DMS153 (cell line): ENCODE measurements at regions not wholly inside any gene's neighbourhood (a gene's known extent, or its start where the extent isn't known, plus 50 kb on each side); places are given as distances from the start of the nearest gene placed in this dataset.
"Not testable (repeated sequence)": the region's sequence is repeated elsewhere in the genome, so short reads cannot be mapped to it uniquely, and the experiment has no call there.

Experiments used
- DNase-seq: peaks from one replicate; lab custom pipeline; 2025; lab: John Stamatoyannopoulos, UW

- DNase-seq, result no peak
Measured at GRCh38 chr7:25596443-25596842, 368.2 kb upstream of the NPVF start.

GRCh38 chr7:25597946-25598345 is 369.7 kb upstream of the NPVF start:
- no peak for DNase-seq

- DNase-seq, result no peak
Measured at GRCh38 chr7:25598765-25599164, 370.5 kb upstream of the NPVF start.

GRCh38 chr7:25600262-25600920 is 372.1 kb upstream of the NPVF start:
- no peak for DNase-seq

GRCh38 chr7:25602730-25603426 is 374.6 kb upstream of the NPVF start:
- not testable (repeated sequence) for DNase-seq

GRCh38 chr7:25603427-25603740 is 375.1 kb upstream of the NPVF start:
- not testable (repeated sequence) for DNase-seq

- no peak for DNase-seq
Measured at GRCh38 chr7:25611196-25611595, 382.9 kb upstream of the NPVF start.

GRCh38 chr7:25613912-25614311 is 385.6 kb upstream of the NPVF start:
- DNase-seq, result no peak

GRCh38 chr7:25614415-25614814 is 386.1 kb upstream of the NPVF start:
- no peak for DNase-seq

- DNase-seq, result no peak
Measured at GRCh38 chr7:25615003-25615402, 386.7 kb upstream of the NPVF start.

- DNase-seq, result no peak
Measured at GRCh38 chr7:25615593-25615992, 387.3 kb upstream of the NPVF start.

GRCh38 chr7:25617214-25617613 is 388.9 kb upstream of the NPVF start:
- DNase-seq, result no peak

- no peak for DNase-seq
Measured at GRCh38 chr7:25617673-25618072, 389.4 kb upstream of the NPVF start.

GRCh38 chr7:25619381-25619780 is 391.1 kb upstream of the NPVF start:
- no peak for DNase-seq

- no peak for DNase-seq
Measured at GRCh38 chr7:25619963-25620799, 391.9 kb upstream of the NPVF start.

GRCh38 chr7:25621993-25622392 is 393.7 kb upstream of the NPVF start:
- DNase-seq, result no peak

GRCh38 chr7:25622695-25623094 is 394.4 kb upstream of the NPVF start:
- no peak for DNase-seq

GRCh38 chr7:25624051-25624450 is 395.8 kb upstream of the NPVF start:
- DNase-seq, result no peak

- no peak for DNase-seq
Measured at GRCh38 chr7:25624833-25625232, 396.5 kb upstream of the NPVF start.

GRCh38 chr7:25625306-25625992 is 397.2 kb upstream of the NPVF start:
- DNase-seq, result no peak

GRCh38 chr7:25626451-25627131 is 398.3 kb upstream of the NPVF start:
- DNase-seq, result no peak

GRCh38 chr7:25628446-25628845 is 400.2 kb upstream of the NPVF start:
- no peak for DNase-seq
